Adrenal gland (tissue), 5 donors: ENCODE measurements at regions not wholly inside any gene's neighbourhood (a gene's known extent, or its start where the extent isn't known, plus 50 kb on each side); places are given as distances from the start of the nearest gene placed in this dataset.

Source experiments
- POLR2A ChIP-seq, 2 donors: fragments of 450-650 bp; IDR thresholded peaks; one replicate each; pipeline ENCODE4 v1.6.1; 2017; ENCODE audit warnings: antibody characterized with exemption in 2 of 2, mild to moderate bottlenecking in 2 of 2, moderate library complexity in 1 of 2
- TF ChIP-seq, protein P1 (sequence below), 6 experiments: fragments of 450-650 bp in 4 of 6; fragments of 200-600 bp in 2 of 6; sonication (generic) in 1 of 6; IDR thresholded peaks; 1 replicate in 5 of 6; 2 replicates in 1 of 6; pipeline versions ENCODE4 v1.5.1 to v1.8.0; 2016 to 2021; ENCODE audit warnings: antibody characterized with exemption in 6 of 6, mild to moderate bottlenecking in 2 of 6, moderate library complexity in 1 of 6
- donor health status: DM: no; HTN: no; CAD: no.

DNA sequence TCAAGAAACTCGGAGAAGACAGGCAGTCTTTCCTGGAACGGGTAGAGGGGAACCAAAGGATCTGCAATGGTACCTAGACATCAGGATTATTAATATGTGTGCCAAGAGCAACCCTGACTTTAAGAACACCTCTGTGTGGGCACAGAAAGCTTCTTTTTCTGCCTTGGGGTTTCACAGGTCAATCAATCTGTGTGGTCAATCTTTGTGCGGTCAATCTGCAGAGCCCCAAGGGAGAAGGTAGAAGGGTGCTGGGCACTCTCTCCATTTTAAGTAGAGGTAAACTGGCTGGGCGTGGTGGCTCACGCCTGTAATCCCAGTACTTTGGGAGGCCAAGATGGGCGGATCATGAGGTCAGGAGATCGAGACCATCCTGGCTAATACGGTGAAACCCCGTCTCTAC, 100.7 kb downstream of the ARF6 start:
- TF ChIP-seq, protein P1, sequence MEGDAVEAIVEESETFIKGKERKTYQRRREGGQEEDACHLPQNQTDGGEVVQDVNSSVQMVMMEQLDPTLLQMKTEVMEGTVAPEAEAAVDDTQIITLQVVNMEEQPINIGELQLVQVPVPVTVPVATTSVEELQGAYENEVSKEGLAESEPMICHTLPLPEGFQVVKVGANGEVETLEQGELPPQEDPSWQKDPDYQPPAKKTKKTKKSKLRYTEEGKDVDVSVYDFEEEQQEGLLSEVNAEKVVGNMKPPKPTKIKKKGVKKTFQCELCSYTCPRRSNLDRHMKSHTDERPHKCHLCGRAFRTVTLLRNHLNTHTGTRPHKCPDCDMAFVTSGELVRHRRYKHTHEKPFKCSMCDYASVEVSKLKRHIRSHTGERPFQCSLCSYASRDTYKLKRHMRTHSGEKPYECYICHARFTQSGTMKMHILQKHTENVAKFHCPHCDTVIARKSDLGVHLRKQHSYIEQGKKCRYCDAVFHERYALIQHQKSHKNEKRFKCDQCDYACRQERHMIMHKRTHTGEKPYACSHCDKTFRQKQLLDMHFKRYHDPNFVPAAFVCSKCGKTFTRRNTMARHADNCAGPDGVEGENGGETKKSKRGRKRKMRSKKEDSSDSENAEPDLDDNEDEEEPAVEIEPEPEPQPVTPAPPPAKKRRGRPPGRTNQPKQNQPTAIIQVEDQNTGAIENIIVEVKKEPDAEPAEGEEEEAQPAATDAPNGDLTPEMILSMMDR (IDR thresholded peaks at IDR 0.05): no peak
- TF ChIP-seq POLR2A (IDR thresholded peaks at IDR 0.05): no peak
